ENCODE measurements at regions not wholly inside any gene's neighbourhood (a gene's known extent, or its start where the extent isn't known, plus 50 kb on each side); places are given as distances from the start of the nearest gene placed in this dataset.
A peak's percentile ranks its signal among the peaks of the same experiment; 100 is the strongest.

DNA sequence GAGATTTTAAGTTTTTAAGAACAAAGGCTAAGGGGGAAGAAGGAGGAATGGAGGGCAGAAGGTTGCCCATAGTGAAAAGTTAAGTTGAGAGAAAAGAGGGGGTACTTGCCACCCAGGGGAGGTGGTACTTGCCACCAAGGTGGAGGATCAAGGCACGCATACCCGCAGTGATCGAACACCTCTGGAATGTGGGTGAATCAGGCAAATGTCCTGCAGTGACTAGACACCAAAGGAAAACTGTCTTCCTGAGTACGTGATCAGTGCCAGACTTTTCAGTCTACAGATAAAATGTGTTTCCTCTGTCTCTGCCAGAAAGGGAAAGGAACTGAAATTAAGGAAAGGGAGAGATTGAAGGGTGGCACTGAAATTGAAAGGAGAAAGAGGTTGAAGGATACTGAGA lies 2285.3 kb downstream of the TP53TG3F start:
- DNase-seq (ENCODE audit: low read depth, low spot score) = peak; percentile 59
- peaks cover 3% of the 10 kb centered on the region for H3K9me3 ChIP-seq (ENCODE audit: control insufficient read depth, low read depth, low read length)
- H3K9ac ChIP-seq (ENCODE audit: control insufficient read depth, extremely low read depth, insufficient read depth, low read length) = peak overlapping the region; percentile 46
- peak; percentile 92 for FAIRE-seq
- H3K4me1 ChIP-seq (ENCODE audit: control insufficient read depth, extremely low read depth, insufficient read depth, low read length) = peaks cover 12% of the 10 kb centered on the region
- no peaks in the 10 kb centered on the region for H4K20me1 ChIP-seq (ENCODE audit: control insufficient read depth, extremely low read depth, insufficient read depth, low read length)
- TF ChIP-seq, protein P1, sequence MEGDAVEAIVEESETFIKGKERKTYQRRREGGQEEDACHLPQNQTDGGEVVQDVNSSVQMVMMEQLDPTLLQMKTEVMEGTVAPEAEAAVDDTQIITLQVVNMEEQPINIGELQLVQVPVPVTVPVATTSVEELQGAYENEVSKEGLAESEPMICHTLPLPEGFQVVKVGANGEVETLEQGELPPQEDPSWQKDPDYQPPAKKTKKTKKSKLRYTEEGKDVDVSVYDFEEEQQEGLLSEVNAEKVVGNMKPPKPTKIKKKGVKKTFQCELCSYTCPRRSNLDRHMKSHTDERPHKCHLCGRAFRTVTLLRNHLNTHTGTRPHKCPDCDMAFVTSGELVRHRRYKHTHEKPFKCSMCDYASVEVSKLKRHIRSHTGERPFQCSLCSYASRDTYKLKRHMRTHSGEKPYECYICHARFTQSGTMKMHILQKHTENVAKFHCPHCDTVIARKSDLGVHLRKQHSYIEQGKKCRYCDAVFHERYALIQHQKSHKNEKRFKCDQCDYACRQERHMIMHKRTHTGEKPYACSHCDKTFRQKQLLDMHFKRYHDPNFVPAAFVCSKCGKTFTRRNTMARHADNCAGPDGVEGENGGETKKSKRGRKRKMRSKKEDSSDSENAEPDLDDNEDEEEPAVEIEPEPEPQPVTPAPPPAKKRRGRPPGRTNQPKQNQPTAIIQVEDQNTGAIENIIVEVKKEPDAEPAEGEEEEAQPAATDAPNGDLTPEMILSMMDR (optimal IDR thresholded peaks at IDR 0.05 in 1 of 3, IDR thresholded peaks at IDR 0.05 in 1 of 3, conservative IDR thresholded peaks at IDR 0.05 in 1 of 3; ENCODE audit: extremely low read depth in 1 of 3, insufficient read depth in 2 of 3, low read length in 3 of 3) = no peak
- no peak for TF ChIP-seq EZH2 (IDR thresholded peaks at IDR 0.05; ENCODE audit: low read length)
- no peak overlapping the region for H3K4me3 ChIP-seq (ENCODE audit: control insufficient read depth in 2 of 3, extremely low read depth in 1 of 3, insufficient read depth in 2 of 3, low read depth in 1 of 3, low read length in 3 of 3)
- no peaks in the 10 kb centered on the region for H3K27me3 ChIP-seq (ENCODE audit: control insufficient read depth, extremely low read depth, insufficient read depth, low read length)
- peak overlapping the region; percentile 74 for H3K27ac ChIP-seq (ENCODE audit: control insufficient read depth, insufficient read depth, low read length)
- dilution Hi-C loops (cut with MboI; ENCODE audit: extremely low pct_ligation_motif_present, low sequenced_read_pairs) = no loop called here
- peak overlapping the region; percentile 7 for H3K4me2 ChIP-seq (ENCODE audit: control insufficient read depth, extremely low read depth, insufficient read depth, low read depth, low read length)
- no peaks in the 10 kb centered on the region for H3K79me2 ChIP-seq (ENCODE audit: control insufficient read depth, insufficient read depth, low read length)
- H2AFZ ChIP-seq (ENCODE audit: control insufficient read depth, low read length) = no peak overlapping the region
- no peaks in the 10 kb centered on the region for H3K36me3 ChIP-seq (ENCODE audit: control insufficient read depth in 2 of 2, extremely low read depth in 1 of 2, insufficient read depth in 2 of 2, low read length in 2 of 2)
- no peaks in the 10 kb centered on the region for H3K9me1 ChIP-seq (ENCODE audit: control insufficient read depth, extremely low read depth, insufficient read depth, low read length)

DNA sequence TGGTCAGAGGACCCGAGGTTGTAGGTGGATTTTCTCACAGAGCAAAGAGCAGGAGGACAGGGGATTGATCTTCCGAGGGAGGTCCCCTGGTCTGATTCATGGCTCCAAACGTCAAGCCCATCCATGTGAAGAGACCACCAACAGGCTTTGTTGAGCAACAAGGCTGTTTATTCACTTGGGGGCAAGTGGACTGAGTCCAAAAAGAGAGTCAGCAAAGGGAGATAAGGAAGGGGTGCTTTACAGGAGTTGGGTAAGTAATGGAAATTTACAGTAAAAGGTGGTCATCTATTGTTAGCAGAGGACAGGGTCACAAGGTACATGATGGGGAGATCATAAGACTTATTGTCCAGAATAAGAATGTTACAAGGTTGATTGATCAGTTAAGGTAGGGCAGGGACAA lies 2285.8 kb downstream of the TP53TG3F start:
- H2AFZ ChIP-seq (ENCODE audit: control insufficient read depth, low read length) = no peak overlapping the region
- no peaks in the 10 kb centered on the region for H4K20me1 ChIP-seq (ENCODE audit: control insufficient read depth, extremely low read depth, insufficient read depth, low read length)
- H3K27me3 ChIP-seq (ENCODE audit: control insufficient read depth, extremely low read depth, insufficient read depth, low read length) = no peaks in the 10 kb centered on the region
- peak overlapping the region; percentile 7 for H3K4me2 ChIP-seq (ENCODE audit: control insufficient read depth, extremely low read depth, insufficient read depth, low read depth, low read length)
- H3K9ac ChIP-seq (ENCODE audit: control insufficient read depth, extremely low read depth, insufficient read depth, low read length) = peak overlapping the region; percentile 46
- peak; percentile 20 for FAIRE-seq
- H3K4me3 ChIP-seq (ENCODE audit: control insufficient read depth in 2 of 3, extremely low read depth in 1 of 3, insufficient read depth in 2 of 3, low read depth in 1 of 3, low read length in 3 of 3) = no peak overlapping the region
- dilution Hi-C loops (cut with MboI; ENCODE audit: extremely low pct_ligation_motif_present, low sequenced_read_pairs) = no loop called here
- peaks cover 3% of the 10 kb centered on the region for H3K9me3 ChIP-seq (ENCODE audit: control insufficient read depth, low read depth, low read length)
- no peaks in the 10 kb centered on the region for H3K79me2 ChIP-seq (ENCODE audit: control insufficient read depth, insufficient read depth, low read length)
- peaks cover 12% of the 10 kb centered on the region for H3K4me1 ChIP-seq (ENCODE audit: control insufficient read depth, extremely low read depth, insufficient read depth, low read length)
- TF ChIP-seq, protein P1 (optimal IDR thresholded peaks at IDR 0.05 in 1 of 3, IDR thresholded peaks at IDR 0.05 in 1 of 3, conservative IDR thresholded peaks at IDR 0.05 in 1 of 3; ENCODE audit: extremely low read depth in 1 of 3, insufficient read depth in 2 of 3, low read length in 3 of 3) = no peak
- no peak for TF ChIP-seq EZH2 (IDR thresholded peaks at IDR 0.05; ENCODE audit: low read length)
- peak overlapping the region; percentile 74 for H3K27ac ChIP-seq (ENCODE audit: control insufficient read depth, insufficient read depth, low read length)
- no peaks in the 10 kb centered on the region for H3K36me3 ChIP-seq (ENCODE audit: control insufficient read depth in 2 of 2, extremely low read depth in 1 of 2, insufficient read depth in 2 of 2, low read length in 2 of 2)
- no peak for DNase-seq (ENCODE audit: low read depth, low spot score)
- no peaks in the 10 kb centered on the region for H3K9me1 ChIP-seq (ENCODE audit: control insufficient read depth, extremely low read depth, insufficient read depth, low read length)

All from keratinocyte (primary cell).